ENCODE measurements at regions not wholly inside any gene's neighbourhood (a gene's known extent, or its start where the extent isn't known, plus 50 kb on each side); places are given as distances from the start of the nearest gene placed in this dataset.

DNA sequence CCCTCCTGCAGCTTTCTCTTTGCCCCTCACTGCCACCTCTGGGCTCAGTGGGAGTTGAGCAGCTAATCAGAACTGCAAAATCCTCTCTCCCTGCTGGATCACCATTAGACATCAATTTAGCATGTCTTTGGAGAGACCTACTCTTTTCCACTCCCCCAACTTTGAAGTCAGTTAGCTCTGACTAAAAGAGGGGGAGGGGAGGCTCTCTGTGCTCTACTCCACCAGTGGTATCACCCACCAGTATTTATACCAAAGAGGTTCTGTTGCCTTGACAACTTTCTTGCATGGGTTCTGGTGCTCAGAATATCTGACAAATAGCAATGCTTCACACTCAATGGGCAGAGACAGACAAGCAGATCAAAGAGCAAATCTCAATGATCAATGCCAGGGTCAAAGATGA, 146.2 kb upstream of the ROPN1 start:
- TF ChIP-seq CTCF (IDR thresholded peaks at IDR 0.05; ENCODE audit: low read length): no peak
- no peak for TF ChIP-seq EZH2 (optimal IDR thresholded peaks at IDR 0.05; ENCODE audit: low read depth, low read length)
- TF ChIP-seq EZH2phosphoT487 (IDR thresholded peaks at IDR 0.05; ENCODE audit: low read length): no peak
